Choroid plexus epithelial cell (primary cell): ENCODE measurements at regions not wholly inside any gene's neighbourhood (a gene's known extent, or its start where the extent isn't known, plus 50 kb on each side); places are given as distances from the start of the nearest gene placed in this dataset.
A peak's percentile ranks its signal among the peaks of the same experiment; 100 is the strongest.

ENCODE experiments used
- DNase-seq: peaks from one replicate; pipeline ENCODE4 v3.0.0-alpha.2; 2010; ENCODE audit warnings: low read depth
- H3K4me3 ChIP-seq: 2 replicates; pipeline ENCODE4 v1.5.1; 2011; ENCODE audit warnings: low read depth, mild to moderate bottlenecking, control low read depth, low read length, moderate library complexity
- TF ChIP-seq, protein P1 (sequence below): conservative IDR thresholded peaks from 2 replicates; pipeline ENCODE4 v1.5.1; 2011; ENCODE audit warnings: low read depth, mild to moderate bottlenecking, control low read depth, inconsistent platforms, low read length, moderate library complexity

DNA sequence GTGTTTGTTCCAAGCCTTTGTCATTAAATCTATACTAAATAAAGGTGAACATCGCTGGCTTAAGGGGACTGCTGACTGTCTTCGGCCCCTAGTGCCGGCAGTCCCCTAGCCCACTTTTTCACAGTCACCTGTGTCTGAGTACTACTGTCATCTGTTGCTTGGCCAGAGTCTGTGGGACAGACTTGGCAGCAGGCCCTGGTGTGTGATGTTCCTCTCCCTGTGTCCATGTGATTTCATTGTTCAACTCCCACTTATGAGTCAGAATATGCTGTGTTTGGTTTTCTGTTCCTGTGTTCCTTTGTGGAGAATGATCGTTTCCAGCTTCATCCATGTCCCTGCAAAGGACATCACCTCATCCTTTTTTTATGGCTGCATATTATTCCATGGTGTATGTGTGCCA is 133.4 kb downstream of the HAO1 start:
- TF ChIP-seq, protein P1, sequence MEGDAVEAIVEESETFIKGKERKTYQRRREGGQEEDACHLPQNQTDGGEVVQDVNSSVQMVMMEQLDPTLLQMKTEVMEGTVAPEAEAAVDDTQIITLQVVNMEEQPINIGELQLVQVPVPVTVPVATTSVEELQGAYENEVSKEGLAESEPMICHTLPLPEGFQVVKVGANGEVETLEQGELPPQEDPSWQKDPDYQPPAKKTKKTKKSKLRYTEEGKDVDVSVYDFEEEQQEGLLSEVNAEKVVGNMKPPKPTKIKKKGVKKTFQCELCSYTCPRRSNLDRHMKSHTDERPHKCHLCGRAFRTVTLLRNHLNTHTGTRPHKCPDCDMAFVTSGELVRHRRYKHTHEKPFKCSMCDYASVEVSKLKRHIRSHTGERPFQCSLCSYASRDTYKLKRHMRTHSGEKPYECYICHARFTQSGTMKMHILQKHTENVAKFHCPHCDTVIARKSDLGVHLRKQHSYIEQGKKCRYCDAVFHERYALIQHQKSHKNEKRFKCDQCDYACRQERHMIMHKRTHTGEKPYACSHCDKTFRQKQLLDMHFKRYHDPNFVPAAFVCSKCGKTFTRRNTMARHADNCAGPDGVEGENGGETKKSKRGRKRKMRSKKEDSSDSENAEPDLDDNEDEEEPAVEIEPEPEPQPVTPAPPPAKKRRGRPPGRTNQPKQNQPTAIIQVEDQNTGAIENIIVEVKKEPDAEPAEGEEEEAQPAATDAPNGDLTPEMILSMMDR, result no peak
- peak; percentile 4 for DNase-seq
- no peak overlapping the region for H3K4me3 ChIP-seq

DNA sequence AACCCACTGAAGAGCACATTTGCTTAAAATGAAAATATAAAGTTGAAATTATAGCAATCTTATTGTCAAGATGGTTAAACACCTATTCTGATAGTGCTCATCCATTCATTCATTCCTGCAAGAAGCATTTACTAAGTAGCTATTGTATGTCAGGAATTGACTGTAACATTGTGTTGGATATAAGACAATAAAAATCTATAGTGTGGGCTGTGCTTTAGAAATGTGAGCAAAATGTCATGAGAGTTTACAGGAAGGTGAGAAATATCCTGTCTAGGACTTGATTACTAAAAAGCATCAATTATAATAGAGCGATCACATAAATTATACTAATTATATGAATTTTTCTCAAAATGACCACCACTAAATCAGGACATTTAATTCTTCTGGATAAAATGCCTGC is 123.0 kb downstream of the HAO1 start:
- TF ChIP-seq, protein P1, result no peak
- no peak for DNase-seq
- H3K4me3 ChIP-seq, result no peak overlapping the region

DNA sequence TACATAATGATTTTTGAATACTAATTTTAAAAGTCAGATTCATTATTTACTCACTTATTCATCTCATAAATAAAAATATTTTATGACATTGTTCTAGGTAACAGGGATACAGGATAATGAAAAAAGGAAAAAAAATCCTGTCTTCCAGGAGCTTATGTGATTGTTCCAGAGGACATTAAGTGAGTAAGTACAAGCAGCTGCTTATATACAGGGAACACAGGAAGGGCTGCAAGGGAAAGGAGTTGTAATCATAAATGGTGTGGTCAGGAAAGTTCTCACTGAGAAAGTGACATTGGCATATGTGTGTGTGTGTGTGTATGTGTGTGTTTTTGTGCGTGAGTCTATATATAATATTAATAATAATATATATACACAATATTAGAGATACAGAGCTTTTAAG is 121.8 kb downstream of the HAO1 start:
- TF ChIP-seq, protein P1, result no peak
- no peak overlapping the region for H3K4me3 ChIP-seq
- DNase-seq, result no peak

DNA sequence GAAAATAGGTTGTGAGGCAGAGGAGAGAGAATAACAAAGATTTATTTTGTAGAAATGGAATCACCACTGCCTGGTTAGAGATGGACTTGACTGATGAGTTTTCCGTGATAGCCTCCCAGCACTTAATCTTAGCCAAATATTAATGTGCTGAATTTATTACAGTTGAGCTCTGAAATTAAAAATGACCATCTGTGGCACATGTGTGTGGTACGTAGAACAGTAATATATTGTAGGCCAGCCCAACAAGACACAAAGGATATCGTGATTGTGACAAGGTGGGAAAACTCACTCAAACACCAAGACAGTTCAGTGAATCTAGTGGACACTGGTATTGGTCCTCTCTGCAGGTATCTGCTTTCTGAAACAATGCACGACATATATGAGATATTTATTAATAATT is 119.4 kb downstream of the HAO1 start:
- DNase-seq, result no peak
- TF ChIP-seq, protein P1, result no peak
- H3K4me3 ChIP-seq, result no peak overlapping the region

DNA sequence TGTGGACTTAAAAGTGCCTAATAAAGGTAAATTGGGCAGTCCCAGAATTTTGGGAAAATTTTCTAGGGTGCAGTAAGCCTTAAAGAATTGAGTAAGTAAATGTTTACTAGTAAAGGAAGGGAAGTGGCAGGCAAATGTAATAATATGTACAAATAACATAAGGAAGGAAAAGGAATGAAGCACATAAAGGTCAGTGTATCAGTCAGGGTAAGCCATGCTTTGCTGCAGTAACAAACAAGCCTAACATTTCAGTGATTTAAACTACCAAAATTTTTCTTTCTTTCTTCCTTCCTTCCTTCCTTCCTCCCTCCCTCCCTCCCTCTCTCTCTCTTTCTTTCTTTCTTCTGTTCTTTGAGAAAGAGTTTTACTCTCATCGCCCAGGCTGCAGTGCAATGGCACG is 117.5 kb downstream of the HAO1 start:
- H3K4me3 ChIP-seq, result no peak overlapping the region
- TF ChIP-seq, protein P1, result no peak
- DNase-seq, result no peak

DNA sequence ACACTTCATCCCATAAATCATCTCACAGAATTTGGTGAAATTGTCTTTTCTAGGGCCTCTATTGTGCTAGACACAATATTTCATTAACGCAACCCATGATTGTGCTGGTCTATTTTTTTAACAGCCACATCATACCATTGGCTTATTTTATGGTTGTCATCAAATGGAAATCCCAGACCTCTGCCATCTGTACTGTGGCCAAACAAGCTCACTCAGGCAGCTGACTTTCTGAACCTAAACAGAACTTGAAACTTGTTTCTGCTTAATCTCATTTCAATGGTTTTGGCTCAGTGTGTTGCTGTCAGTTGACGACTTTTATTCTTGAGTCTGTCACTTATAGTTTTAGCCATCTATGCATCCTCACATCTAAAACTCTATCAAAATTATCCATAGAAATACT is 111.8 kb downstream of the HAO1 start:
- DNase-seq, result no peak
- H3K4me3 ChIP-seq, result no peak overlapping the region
- TF ChIP-seq, protein P1, result no peak

DNA sequence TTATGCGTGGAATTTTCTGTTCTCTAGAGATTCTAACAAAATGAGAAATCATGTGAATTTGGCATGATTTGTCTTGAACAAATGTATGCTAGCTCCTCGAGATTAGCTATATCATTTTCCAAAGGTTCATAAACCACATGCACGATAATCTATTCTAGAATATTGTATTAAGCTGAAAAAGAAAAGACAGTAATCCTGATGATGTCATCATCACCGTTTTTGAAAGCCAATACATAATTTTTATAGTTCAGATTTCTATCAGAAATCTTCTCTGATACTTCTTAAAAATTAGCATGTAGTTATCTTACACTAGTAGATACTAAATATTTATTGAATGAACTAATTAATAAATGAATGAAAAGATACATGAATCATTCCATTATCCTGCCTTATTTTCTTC is 111.2 kb downstream of the HAO1 start:
- no peak overlapping the region for H3K4me3 ChIP-seq
- TF ChIP-seq, protein P1, result no peak
- no peak for DNase-seq
